ENCODE measurements at regions not wholly inside any gene's neighbourhood (a gene's known extent, or its start where the extent isn't known, plus 50 kb on each side); places are given as distances from the start of the nearest gene placed in this dataset.

GRCh38 chr2:116142644-116143227 lies 1671.8 kb upstream of the DDX18 start:
- no peak overlapping the region for H3K27ac ChIP-seq
- no peak for TF ChIP-seq CTCF (conservative IDR thresholded peaks at IDR 0.05; ENCODE audit: low read depth)
- ChIA-PET CTCF (no interaction called here), POLR2A (ENCODE audit: low non-redundant PET) (no interaction called here)
- DNase-seq (ENCODE audit: low spot score) = no peak

GRCh38 chr2:116145031-116145430 lies 1669.5 kb upstream of the DDX18 start:
- no peak overlapping the region for H3K27ac ChIP-seq
- ChIA-PET CTCF (interaction anchor here (0.6 kb wide), 1 partner anchor 845 kb away, joined by 3 read pairs; no protein-coding TSS in a partner anchor), POLR2A (ENCODE audit: low non-redundant PET) (no interaction called here)
- TF ChIP-seq CTCF (conservative IDR thresholded peaks at IDR 0.05; ENCODE audit: low read depth) = no peak
- no peak for DNase-seq (ENCODE audit: low spot score)

- no peak overlapping the region for H3K27ac ChIP-seq
- CTCF ChIA-PET = no interaction called here
- POLR2A ChIA-PET (ENCODE audit: low non-redundant PET) = no interaction called here
- no peak for TF ChIP-seq CTCF (conservative IDR thresholded peaks at IDR 0.05; ENCODE audit: low read depth)
- no peak for DNase-seq (ENCODE audit: low spot score)
These were observed 1666.1 kb upstream of the DDX18 start for GRCh38 chr2:116148361-116148760.

GRCh38 chr2:116153729-116154128 lies 1660.8 kb upstream of the DDX18 start:
- no peak overlapping the region for H3K27ac ChIP-seq
- no peak for DNase-seq (ENCODE audit: low spot score)
- POLR2A ChIA-PET (ENCODE audit: low non-redundant PET) = no interaction called here
- CTCF ChIA-PET = no interaction called here
- no peak for TF ChIP-seq CTCF (conservative IDR thresholded peaks at IDR 0.05; ENCODE audit: low read depth)

- POLR2A ChIA-PET (ENCODE audit: low non-redundant PET) = no interaction called here
- TF ChIP-seq CTCF (conservative IDR thresholded peaks at IDR 0.05; ENCODE audit: low read depth) = no peak
- no peak overlapping the region for H3K27ac ChIP-seq
- CTCF ChIA-PET = no interaction called here
- DNase-seq (ENCODE audit: low spot score) = no peak
These were observed 1653.8 kb upstream of the DDX18 start for GRCh38 chr2:116160657-116161056.

- ChIA-PET POLR2A (ENCODE audit: low non-redundant PET) (no interaction called here), CTCF (interaction anchor here (0.7 to 0.8 kb wide), 2 partner anchors 257 to 948 kb away, joined by 3 read pairs; no protein-coding TSS in a partner anchor)
- no peak for TF ChIP-seq CTCF (conservative IDR thresholded peaks at IDR 0.05; ENCODE audit: low read depth)
- H3K27ac ChIP-seq = no peak overlapping the region
- no peak for DNase-seq (ENCODE audit: low spot score)
These were observed 1652.1 kb upstream of the DDX18 start for GRCh38 chr2:116162395-116162794.
